NCI-H1417 (cell line): ENCODE measurements at regions not wholly inside any gene's neighbourhood (a gene's known extent, or its start where the extent isn't known, plus 50 kb on each side); places are given as distances from the start of the nearest gene placed in this dataset.
"Not testable (repeated sequence)": the region's sequence is repeated elsewhere in the genome, so short reads cannot be mapped to it uniquely, and the experiment has no call there.

Source experiments
- DNase-seq, 3 experiments: peaks; one replicate each; lab custom pipeline; 2025; lab: John Stamatoyannopoulos, UW

DNA sequence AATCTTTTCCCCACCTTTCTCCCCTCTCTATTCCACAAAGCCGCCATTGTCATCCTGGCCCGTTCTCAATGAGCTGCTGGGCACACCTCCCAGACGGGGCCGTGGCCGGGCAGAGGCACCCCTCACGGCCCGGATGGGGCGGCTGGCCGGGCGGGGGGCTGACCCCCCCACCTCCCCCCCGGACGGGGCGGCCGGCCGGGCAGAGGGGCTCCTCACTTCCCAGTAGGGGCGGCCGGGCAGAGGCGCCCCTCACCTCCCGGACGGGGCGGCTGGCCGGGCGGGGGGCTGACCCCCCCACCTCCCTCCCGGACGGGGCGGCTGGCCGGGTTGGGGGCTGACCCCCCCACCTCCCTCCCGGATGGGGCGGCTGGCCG lies 85.6 kb downstream of the OR2B2 start:
- not testable (repeated sequence) for DNase-seq

DNA sequence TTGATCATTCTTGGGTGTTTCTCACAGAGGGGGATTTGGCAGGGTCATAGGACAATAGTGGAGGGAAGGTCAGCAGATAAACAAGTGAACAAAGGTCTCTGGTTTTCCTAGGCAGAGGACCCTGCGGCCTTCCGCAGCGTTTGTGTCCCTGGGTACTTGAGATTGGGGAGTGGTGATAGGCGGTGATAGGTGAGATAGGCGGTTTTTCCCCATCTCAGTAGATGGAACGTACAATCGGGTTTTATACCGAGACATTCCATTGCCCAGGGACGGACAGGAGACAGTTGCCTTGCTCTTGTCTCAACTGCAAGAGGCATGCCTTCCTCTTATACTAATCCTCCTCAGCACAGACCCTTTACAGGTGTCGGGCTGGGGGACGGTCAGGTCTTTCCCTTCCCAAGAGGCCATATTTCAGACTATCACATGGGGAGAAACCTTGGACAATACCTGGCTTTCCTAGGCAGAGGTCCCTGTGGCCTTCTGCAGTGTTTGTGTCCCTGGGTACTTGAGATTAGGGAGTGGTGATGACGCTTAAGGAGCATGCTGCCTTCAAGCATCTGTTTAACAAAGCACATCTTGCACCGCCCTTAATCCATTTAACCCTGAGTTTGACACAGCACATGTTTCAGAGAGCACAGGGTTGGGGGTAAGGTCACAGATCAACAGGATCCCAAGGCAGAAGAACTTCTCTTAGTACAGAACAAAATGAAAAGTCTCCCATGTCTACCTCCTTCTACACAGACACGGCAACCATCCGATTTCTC lies 86.2 kb downstream of the OR2B2 start:
- peak; percentile 1 to 66 (median 34) for DNase-seq

DNA sequence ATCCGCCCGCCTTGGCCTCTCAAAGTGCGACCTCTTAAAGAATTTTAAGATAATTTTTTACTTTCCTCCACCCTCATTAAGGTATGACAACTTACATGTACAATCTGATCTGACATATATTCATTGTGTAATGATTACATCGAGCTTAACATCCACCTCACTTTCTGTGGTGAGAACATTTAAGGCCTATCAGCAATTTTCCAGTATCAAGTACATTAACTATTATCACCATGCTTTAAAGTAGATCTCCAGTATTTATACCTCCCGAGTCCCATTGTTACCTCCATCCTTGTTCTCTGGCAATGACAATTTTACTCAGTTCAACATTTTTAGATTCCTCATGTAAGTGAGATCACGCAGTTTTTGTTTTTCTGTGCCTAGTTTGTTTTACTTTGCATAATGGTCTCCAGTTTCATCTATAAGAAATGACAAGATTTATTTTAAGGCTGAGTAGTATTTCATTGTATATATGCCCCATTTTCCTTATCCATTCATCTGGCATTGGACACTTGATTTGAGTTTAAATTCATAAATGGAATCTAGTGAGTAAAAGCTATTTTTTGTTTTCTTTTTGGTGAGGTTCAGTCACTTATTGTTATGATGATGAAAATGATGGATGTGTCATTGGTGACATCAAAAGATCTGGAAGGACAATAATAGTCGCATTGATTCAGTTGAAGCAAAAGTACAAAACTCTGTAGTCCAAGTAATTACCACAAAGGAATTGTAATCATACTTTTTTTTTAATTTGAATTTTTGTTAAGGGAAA lies 87.0 kb downstream of the OR2B2 start:
- DNase-seq, result peak in 2 of 3 experiments; percentile 32 to 71

DNA sequence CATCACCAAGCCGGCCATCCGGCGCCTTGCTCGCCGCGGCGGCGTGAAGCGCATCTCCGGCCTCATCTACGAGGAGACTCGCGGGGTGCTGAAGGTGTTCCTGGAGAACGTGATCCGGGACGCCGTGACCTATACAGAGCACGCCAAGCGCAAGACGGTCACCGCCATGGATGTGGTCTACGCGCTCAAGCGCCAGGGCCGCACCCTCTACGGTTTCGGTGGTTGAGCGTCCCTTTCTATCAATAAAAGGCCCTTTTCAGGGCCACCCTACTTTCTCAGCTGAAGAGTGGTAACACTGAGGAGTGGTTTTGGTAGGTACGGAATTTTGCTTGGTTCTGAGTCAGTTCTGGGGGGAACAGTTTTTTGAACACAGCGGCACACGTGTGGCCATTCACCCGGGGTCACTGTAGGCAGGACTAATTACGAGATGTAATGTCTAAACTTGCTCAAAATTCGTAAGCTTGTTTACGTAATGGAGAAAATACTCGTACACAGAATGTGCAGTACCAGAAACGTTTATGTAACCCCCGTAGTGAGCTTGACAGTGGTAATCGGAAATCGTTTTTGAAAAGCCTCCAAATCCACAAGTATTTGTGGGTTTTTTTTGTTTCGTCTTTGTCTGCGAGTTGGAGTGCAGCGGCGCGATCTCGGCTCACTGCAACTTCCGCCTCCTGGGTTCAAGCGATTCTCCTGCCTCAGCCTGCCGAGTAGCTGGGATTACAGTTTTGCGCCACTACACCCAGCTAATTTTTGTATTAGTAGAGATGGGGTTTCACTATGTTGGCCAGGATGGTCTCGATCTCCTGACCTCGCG lies 87.8 kb downstream of the OR2B2 start:
- DNase-seq, result peak; percentile 49 to 73 (median 55)

DNA sequence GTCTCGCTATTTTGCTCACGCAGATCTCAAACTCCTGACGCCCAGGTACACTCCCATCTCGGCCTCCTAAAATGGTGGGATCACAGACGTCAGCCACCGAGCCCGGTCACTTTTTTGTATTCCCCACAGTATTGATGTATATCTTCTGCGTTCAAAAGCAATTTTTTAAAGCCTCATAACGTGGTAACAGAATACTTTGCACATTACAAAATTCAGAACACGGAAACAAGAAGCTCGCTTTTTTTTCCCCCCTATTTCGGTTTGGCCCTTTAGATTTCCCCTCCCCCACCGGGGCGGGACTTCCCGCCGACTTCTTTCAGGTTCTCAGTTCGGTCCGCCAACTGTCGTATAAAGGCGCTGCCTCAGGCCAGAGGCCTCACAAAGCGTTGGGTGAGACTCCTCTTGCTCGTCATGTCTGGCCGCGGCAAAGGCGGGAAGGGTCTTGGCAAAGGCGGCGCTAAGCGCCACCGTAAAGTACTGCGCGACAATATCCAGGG lies 88.4 kb downstream of the OR2B2 start:
- DNase-seq, result peak; percentile 70 to 95 (median 87)

DNA sequence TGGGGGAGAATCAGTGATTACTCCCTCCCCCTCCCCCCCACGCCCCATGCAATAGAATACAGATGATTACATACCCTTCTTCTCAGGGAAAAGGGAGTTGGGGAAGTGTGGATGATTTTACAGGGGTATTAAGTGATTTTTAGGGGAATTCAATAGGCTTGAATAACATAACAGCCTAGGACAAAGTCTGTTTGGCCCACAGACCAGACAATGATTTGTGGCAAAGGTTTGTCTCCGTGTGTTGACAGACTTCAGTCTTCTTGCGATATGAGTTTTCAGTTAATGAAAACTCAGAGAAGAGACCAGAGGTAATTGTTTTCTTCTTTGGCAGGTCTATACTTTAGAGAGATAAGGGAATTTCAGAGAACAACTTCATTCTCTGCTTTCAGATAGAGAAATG lies 95.3 kb downstream of the OR2B2 start:
- no peak for DNase-seq

DNA sequence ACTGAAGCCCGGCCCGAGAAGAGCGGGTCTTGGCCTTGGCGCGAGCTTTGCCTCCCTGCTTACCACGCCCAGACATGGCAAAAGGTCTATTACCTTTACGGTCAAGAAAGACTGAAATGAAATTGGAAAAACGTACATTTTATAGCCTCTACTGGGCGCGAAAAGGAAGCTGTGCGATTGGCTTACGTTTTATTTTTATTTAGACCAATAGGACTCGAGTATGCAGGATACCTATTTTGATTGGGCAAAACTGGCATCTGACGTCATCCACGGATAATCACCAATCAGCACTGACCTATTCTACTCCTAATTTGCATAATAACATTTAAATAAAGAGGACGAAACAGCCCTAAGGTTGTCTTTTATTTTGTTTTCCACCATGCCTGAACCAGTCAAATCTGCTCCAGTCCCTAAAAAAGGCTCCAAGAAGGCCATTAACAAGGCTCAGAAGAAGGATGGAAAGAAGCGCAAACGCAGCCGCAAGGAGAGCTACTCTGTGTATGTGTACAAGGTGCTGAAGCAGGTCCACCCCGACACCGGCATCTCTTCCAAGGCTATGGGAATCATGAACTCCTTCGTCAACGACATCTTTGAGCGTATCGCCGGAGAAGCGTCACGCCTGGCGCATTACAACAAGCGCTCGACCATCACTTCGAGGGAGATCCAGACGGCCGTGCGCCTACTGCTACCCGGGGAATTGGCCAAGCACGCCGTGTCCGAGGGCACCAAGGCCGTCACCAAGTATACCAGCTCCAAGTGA lies 97.4 kb downstream of the OR2B2 start:
- DNase-seq, result peak in 1 of 3 experiments; percentile 85

DNA sequence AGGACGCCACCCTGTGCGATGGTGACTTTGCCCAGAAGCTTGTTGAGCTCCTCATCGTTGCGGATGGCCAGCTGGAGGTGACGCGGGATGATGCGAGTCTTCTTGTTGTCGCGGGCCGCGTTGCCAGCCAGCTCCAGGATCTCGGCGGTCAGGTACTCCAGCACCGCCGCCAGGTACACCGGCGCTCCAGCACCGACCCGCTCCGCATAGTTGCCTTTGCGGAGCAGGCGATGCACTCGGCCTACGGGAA lies 97.9 kb downstream of the OR2B2 start:
- not testable (repeated sequence) for DNase-seq

DNA sequence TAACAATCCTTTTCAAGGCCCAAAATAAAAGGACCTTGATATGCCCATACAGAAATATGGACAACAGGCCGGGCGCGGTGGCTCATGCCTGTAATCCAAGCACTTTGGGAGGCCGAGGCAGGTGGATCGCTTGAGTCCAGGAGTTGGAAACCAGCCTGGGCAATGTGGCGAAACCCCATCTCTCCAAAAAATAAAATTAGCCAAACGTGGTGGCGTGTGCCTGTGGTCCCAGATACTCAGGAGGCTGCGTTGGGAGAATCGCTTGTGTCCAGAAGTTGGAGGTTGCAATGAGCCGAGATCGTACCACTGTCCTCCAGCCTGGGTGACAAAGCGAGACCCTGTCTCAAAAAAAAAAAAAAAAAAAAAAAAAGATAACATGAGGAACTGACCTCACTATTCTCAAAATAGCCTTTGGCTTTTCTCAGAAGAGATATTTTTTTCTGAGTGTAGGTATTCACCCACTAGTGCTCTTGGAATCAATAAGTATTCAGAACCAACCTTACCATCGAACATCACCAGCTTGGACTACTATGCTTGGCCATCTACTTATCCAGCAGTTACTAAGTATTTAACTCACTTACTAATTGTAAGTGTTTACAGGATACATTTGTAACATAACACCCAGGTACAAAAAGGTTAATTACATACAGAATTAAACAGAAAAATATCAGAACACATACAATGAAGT lies 99.2 kb downstream of the OR2B2 start:
- DNase-seq, result no peak

DNA sequence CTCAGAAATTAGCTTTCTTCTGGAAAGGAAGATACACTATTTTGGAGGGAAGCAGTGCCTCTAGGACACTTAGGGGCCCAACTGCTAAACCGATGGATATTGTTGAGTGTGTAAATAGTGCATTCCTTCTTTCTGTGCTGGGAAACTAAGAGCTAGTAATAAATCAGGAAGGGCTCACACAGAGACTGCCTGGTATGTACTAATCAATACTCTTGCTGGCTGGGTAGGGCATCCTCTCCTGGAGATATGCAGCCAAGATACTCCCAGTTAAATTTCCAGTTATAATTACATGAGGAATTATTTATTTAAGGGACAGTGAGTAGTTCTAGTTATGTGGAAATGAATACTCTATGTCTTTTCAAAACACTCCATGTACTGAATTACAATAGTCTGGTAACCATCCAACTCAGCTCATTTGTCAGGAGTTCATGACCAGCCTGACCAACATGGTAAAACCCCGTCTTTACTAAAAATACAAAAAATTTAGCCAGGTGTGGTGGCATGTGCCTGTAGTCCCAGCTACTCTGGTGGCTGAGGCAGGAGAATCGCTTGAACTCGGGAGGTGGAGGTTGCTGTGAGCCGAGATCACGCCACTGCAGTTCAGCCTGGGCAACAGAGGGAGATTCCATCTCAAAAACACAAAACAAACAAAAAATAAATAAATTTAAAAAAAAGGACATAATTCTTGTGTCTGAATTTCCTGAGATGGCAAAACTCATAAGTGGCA lies 100.0 kb downstream of the OR2B2 start:
- peak in 1 of 3 experiments; percentile 16 for DNase-seq

DNA sequence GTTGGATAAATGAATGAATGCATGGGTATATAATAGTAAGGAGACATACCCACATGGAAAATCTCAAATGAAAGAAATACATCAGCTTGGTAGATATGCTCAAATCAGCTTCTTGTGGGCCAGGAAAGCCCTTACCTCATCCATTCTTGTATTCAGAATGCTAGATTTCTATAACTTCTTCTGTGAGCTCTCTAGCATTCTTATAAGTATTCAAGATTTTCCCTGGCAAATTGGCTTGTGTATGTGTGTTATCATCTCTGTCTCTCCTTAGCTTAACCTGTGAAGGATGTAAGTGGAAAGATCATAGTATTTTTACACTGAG lies 100.8 kb downstream of the OR2B2 start:
- no peak for DNase-seq

DNA sequence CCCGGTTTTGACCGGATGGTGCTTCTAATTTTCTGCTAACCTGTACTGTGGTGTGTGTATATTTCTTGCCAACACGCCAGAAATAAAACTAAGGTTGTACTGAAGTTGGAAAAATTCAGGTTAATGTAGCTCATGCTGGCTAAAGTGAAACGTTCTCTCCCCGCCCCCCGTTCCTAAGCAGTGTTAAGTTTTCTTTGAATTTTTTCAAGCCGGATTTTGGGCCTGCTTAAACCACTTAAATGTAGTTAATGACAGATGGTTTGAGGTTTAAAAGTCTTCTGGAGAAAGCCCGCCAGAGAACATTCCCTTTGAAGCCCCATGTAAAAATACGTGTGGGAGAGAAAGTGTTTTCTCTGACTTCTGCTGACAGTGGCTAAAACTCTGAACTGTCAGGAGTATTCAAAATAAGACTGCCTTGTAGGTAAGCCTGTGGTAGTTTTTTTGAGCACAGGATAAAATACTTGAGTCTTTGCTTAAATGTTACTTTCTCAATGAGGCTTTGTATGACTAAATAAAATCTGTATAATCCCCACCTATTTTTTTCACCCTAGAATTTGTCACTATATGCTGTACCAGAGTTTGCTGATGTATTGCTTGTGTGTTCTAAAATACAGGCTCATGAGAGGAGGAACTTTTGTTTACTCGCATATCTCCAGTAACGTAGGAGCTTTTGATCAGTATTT lies 101.3 kb downstream of the OR2B2 start:
- peak in 2 of 3 experiments; percentile 11 to 26 for DNase-seq

DNA sequence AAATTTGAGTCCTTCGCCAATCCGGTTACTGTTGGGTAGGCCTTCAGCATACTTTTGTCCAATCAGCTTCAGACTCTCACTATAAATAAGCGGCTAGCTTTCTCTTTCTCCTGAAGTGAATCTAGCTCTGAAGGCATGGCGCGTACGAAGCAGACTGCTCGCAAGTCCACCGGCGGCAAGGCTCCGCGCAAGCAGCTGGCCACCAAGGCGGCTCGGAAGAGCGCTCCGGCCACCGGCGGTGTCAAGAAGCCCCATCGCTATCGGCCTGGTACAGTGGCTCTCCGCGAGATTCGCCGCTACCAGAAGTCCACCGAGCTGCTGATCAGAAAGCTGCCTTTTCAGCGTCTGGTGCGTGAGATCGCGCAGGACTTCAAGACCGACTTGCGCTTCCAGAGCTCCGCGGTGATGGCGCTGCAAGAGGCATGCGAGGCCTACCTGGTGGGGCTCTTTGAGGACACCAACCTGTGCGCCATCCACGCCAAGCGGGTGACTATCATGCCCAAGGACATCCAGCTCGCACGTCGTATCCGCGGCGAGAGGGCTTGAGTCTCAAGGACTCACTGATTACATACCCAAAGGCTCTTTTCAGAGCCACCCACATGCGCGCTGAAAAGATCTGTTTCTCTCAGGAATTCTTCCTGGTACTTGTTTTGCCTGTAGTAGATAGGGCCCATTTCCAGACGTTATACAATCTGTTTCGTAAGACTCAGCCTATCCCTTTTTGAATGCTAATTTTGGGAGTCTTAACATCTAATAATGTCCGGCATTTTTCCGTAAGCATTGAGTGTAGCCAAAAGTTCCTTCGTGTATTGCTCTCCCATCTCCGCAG lies 102.0 kb downstream of the OR2B2 start:
- peak; percentile 92 to 96 (median 93) for DNase-seq

DNA sequence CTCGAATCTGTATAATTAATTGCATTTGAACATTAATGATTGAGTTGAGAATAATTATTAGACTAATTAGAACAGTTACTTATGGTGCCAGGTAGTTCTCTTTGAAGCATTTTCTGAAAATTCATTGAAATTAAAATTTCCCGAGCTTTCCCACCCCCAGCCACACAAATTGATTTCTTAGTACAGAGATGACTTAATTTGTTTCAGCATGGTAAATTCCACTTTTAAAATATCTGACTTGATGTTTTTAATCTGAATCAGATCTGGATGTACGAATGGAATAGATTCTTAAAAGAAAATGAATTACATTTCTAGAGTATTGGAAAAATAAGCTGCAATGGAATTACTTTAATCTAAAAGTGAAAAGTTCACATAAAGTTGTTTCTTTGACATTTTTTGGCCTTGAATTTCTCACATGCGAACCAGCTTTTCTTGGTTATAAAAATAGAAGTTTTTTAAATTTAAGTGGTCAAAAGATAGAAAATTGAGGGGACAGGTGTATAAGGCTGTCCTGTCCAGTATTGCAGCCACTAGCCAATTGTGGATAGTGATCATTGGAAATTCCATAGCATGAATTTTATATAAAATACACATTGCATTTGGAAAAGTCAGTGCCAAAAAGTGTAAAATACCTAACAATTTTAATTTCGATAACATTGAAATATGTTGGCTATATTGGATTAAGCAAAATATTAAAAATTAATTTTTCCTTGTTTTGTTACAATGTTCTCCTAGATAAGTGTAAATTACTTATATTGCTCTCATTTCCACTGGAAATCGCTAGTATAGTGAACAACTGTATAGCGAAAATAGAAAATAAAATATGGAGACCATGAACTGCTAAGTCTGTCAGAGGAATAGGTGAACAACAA lies 102.9 kb downstream of the OR2B2 start:
- DNase-seq, result peak in 2 of 3 experiments; percentile 43 to 48

DNA sequence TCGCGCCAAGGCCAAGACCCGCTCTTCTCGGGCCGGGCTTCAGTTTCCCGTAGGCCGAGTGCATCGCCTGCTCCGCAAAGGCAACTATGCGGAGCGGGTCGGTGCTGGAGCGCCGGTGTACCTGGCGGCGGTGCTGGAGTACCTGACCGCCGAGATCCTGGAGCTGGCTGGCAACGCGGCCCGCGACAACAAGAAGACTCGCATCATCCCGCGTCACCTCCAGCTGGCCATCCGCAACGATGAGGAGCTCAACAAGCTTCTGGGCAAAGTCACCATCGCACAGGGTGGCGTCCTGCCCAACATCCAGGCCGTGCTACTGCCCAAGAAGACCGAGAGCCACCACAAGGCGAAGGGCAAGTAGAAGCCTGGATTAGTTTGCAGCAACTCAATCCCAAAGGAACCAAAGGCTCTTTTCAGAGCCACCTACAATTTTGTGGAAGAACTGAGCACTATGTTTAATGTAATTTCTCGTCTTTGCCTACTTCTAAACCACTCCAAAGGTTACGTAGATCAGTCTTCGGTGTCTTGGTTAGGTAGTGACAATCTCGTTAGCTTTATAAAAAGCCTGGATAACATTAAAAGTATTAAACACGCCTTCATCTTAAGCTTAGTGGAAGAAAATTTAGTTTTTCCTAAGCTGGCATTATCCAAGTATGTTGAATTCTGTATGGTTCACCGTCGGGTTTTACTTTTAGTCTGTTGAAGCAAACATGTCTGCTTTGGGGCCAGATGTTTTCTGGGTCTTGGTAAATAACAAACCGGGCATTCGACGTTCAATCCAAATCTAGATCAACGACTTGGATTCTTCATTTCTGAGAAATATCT lies 103.7 kb downstream of the OR2B2 start:
- peak; percentile 52 to 76 (median 63) for DNase-seq

DNA sequence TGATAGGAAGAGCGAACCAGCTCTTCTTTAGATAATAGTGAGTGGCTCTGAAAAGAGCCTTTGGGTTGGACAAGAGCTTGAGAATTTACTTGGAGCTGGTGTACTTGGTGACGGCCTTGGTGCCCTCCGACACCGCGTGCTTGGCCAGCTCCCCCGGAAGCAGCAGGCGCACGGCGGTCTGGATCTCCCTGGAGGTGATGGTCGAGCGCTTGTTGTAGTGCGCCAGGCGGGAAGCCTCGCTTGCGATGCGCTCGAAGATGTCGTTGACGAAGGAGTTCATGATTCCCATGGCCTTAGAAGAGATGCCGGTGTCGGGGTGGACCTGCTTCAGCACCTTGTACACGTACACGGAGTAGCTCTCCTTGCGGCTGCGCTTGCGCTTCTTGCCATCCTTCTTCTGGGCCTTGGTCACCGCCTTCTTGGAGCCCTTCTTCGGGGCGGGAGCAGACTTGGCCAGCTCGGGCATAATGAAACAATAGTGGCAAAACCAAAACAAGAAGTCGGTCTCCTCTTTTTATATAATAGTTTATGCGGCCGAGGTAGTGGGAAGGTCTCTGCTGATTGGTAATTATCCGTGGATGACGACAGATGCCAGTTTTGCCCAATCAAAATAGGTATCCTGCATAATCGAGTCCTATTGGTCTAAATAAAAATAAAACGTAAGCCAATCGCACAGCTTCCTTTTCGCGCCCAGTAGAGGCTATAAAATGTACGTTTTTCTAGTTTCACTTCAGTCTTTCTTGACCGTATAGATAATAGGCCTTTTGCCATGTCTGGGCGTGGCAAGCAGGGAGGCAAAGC lies 104.6 kb downstream of the OR2B2 start:
- peak; percentile 87 to 98 (median 95) for DNase-seq
